ENCODE measurements at regions not wholly inside any gene's neighbourhood (a gene's known extent, or its start where the extent isn't known, plus 50 kb on each side); places are given as distances from the start of the nearest gene placed in this dataset.

- TF ChIP-seq, protein P1, sequence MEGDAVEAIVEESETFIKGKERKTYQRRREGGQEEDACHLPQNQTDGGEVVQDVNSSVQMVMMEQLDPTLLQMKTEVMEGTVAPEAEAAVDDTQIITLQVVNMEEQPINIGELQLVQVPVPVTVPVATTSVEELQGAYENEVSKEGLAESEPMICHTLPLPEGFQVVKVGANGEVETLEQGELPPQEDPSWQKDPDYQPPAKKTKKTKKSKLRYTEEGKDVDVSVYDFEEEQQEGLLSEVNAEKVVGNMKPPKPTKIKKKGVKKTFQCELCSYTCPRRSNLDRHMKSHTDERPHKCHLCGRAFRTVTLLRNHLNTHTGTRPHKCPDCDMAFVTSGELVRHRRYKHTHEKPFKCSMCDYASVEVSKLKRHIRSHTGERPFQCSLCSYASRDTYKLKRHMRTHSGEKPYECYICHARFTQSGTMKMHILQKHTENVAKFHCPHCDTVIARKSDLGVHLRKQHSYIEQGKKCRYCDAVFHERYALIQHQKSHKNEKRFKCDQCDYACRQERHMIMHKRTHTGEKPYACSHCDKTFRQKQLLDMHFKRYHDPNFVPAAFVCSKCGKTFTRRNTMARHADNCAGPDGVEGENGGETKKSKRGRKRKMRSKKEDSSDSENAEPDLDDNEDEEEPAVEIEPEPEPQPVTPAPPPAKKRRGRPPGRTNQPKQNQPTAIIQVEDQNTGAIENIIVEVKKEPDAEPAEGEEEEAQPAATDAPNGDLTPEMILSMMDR (IDR thresholded peaks at IDR 0.05), result no peak
- no peak for TF ChIP-seq POLR2A (IDR thresholded peaks at IDR 0.05)
Measured at GRCh38 chr3:76731471-76731870, 308.4 kb upstream of the ROBO2 start.
